SU-DHL-6 (cell line): ENCODE measurements at regions not wholly inside any gene's neighbourhood (a gene's known extent, or its start where the extent isn't known, plus 50 kb on each side); places are given as distances from the start of the nearest gene placed in this dataset.

Source experiments
- H2AFZ ChIP-seq: fragments of 200-600 bp; sonication (generic); 2 replicates; pipeline ENCODE4 v1.6.1; 2014; ENCODE audit warnings: low read depth, mild to moderate bottlenecking, moderate library complexity, mixed read lengths, antibody characterized with exemption, low read length; ENCODE audit not compliant: severe bottlenecking
- H3F3A ChIP-seq: fragments of 200-600 bp; shearing (Covaris generic); 2 replicates; pipeline ENCODE4 v1.6.0; 2016; ENCODE audit warnings: antibody characterized with exemption, mild to moderate bottlenecking; ENCODE audit not compliant: insufficient read depth
- H3K27ac ChIP-seq: fragments of 200-600 bp; sonication (generic); 2 replicates; pipeline ENCODE4 v1.5.1; 2016; ENCODE audit warnings: low read depth, mild to moderate bottlenecking, low read length, moderate library complexity, mixed read lengths
- H3K27me3 ChIP-seq: fragments of 200-600 bp; sonication (generic), shearing (Covaris generic); 2 replicates; pipeline ENCODE4 v1.6.0; 2014; ENCODE audit warnings: mild to moderate bottlenecking, low read length
- H3K36me3 ChIP-seq: fragments of 200-600 bp; sonication (generic); 2 replicates; pipeline ENCODE4 v1.6.1; 2014; ENCODE audit warnings: mild to moderate bottlenecking, low read length, mixed read lengths
- H3K4me2 ChIP-seq: fragments of 300-600, 200-600 bp; shearing (Covaris generic), sonication (generic); 2 replicates; pipeline ENCODE4 v1.6.0; 2014; ENCODE audit warnings: low read length, low read depth, mild to moderate bottlenecking; ENCODE audit not compliant: poor library complexity, severe bottlenecking
- H3K4me3 ChIP-seq: fragments of 200-600 bp; sonication (generic); 2 replicates; pipeline ENCODE4 v1.5.1; 2014; ENCODE audit warnings: antibody characterized with exemption, low read length, mild to moderate bottlenecking, mixed read lengths; ENCODE audit not compliant: insufficient read depth, poor library complexity, severe bottlenecking
- H3K79me2 ChIP-seq: fragments of 200-600 bp; sonication (generic); 2 replicates; pipeline ENCODE4 v1.6.1; 2014; ENCODE audit warnings: mild to moderate bottlenecking, low read length, moderate library complexity; ENCODE audit not compliant: insufficient read depth
- H3K9ac ChIP-seq: fragments of 200-600 bp; sonication (generic); 2 replicates; pipeline ENCODE4 v1.7.0; 2014; ENCODE audit warnings: mild to moderate bottlenecking, low read length
- H3K9me2 ChIP-seq: fragments of 200-600 bp; sonication (generic); replicated peaks from 2 replicates; pipeline ENCODE4 v1.6.1; 2014; ENCODE audit warnings: low read length; ENCODE audit not compliant: insufficient read depth
- H3K9me3 ChIP-seq: fragments of 200-600 bp; sonication (generic); 2 replicates; pipeline ENCODE4 v1.6.1; 2014; ENCODE audit warnings: low read length, mixed read lengths; ENCODE audit not compliant: insufficient read depth
- H4K20me1 ChIP-seq: fragments of 200-600 bp; sonication (generic); 2 replicates; pipeline ENCODE4 v1.6.1; 2014; ENCODE audit warnings: low read depth, mild to moderate bottlenecking, antibody characterized with exemption, low read length, moderate library complexity, mixed read lengths
- EZH2phosphoT487 ChIP-seq: fragments of 200-600 bp; sonication (generic), shearing (Covaris generic); conservative IDR thresholded peaks from 2 replicates; pipeline ENCODE4 v1.6.1; 2018; ENCODE audit warnings: mild to moderate bottlenecking, antibody characterized with exemption, low read length, moderate library complexity, mixed read lengths
- TF ChIP-seq, protein P1 (sequence below): fragments of 200-600 bp; sonication (generic); IDR thresholded peaks from one replicate; pipeline ENCODE4 v1.5.1; 2017; ENCODE audit warnings: antibody characterized with exemption, mild to moderate bottlenecking, low read length, moderate library complexity; ENCODE audit not compliant: insufficient read depth, poor library complexity, severe bottlenecking

DNA sequence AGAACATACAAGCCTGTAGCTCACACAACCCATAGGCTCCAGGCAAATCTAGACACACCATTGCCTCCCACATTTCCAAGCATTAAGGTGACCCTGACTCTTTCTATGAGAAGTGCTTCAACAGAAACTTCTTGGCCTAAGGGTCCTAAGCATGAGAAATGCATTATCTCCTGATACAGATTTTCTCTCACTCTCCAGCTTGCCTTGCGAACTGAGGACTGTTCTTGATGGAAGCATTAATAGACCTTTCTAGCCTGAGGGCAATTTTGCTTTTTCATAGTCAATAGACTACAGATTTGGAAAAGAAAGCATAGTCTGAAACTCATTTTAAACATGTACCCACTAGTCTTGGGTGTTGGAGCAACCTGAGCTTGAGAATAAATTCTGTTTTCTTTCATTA, 1801.3 kb upstream of the PCDH7 start:
- Histone ChIP-seq H3K27me3 (no peaks in the 10 kb centered on the region), H3K9me2 (no peaks in the 10 kb centered on the region)

DNA sequence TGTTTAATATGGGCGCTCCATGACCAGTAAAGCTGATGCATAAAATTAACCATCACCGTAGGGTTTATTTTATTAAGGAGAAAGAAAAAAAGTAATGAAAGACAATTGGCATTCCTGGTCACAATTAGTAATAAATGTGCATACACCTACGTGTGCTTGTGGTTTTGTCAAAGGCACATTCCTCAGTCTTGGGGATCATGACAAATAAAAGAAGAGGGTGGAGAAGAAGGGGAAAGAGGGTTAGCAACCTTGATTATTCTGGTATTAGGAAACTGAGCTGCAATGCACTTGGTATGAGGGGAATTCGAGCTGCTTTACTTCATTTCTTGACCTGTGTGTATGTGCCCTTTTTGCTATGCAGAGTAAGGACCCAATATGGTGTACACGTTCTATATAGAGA, 1798.3 kb upstream of the PCDH7 start:
- no peaks in the 10 kb centered on the region for H3K9me3 ChIP-seq
- H2AFZ ChIP-seq, result peak overlapping the region; percentile 64
- H3K9me2 ChIP-seq, result no peaks in the 10 kb centered on the region
- H3K4me3 ChIP-seq, result no peak overlapping the region
- H3K27ac ChIP-seq, result no peak overlapping the region
- H4K20me1 ChIP-seq, result no peaks in the 10 kb centered on the region
- TF ChIP-seq EZH2phosphoT487, result no peak
- TF ChIP-seq, protein P1, sequence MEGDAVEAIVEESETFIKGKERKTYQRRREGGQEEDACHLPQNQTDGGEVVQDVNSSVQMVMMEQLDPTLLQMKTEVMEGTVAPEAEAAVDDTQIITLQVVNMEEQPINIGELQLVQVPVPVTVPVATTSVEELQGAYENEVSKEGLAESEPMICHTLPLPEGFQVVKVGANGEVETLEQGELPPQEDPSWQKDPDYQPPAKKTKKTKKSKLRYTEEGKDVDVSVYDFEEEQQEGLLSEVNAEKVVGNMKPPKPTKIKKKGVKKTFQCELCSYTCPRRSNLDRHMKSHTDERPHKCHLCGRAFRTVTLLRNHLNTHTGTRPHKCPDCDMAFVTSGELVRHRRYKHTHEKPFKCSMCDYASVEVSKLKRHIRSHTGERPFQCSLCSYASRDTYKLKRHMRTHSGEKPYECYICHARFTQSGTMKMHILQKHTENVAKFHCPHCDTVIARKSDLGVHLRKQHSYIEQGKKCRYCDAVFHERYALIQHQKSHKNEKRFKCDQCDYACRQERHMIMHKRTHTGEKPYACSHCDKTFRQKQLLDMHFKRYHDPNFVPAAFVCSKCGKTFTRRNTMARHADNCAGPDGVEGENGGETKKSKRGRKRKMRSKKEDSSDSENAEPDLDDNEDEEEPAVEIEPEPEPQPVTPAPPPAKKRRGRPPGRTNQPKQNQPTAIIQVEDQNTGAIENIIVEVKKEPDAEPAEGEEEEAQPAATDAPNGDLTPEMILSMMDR, result no peak
- H3K36me3 ChIP-seq, result no peaks in the 10 kb centered on the region
- no peaks in the 10 kb centered on the region for H3F3A ChIP-seq
- H3K9ac ChIP-seq, result no peak overlapping the region
- H3K79me2 ChIP-seq, result no peaks in the 10 kb centered on the region
- no peaks in the 10 kb centered on the region for H3K27me3 ChIP-seq
- no peak overlapping the region for H3K4me2 ChIP-seq

More for the DNA sequence above, 1801.3 kb upstream of the PCDH7 start:
- Histone ChIP-seq H3K9ac (no peak overlapping the region), H3K36me3 (no peaks in the 10 kb centered on the region), H3K79me2 (no peaks in the 10 kb centered on the region), H3K4me2 (no peak overlapping the region), H3K27ac (no peak overlapping the region), H3K4me3 (no peak overlapping the region), H4K20me1 (no peaks in the 10 kb centered on the region), H3K9me3 (no peaks in the 10 kb centered on the region), H2AFZ (no peak overlapping the region), H3F3A (no peaks in the 10 kb centered on the region)
- no peak for TF ChIP-seq EZH2phosphoT487
- TF ChIP-seq, protein P1, result no peak

DNA sequence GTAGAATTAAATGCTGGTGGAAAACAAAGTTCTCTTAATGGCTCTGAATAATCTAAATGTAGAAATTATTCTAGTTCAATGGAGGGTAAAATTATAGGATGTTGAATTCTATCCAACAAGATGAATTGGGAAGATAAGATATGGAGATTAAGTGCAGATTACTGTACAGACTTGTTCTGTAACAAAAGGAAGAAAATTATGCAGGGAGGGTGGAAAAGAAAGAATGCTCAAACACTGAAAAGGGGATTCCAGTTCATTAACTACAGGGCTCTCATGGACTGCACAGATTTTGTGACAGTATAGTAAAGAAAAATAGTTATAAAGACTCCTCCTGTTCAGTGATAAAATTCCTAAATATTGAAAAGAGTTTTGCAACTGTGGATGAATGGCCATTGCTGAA, 1794.0 kb upstream of the PCDH7 start:
- Histone ChIP-seq H3K79me2 (no peaks in the 10 kb centered on the region), H3K27me3 (no peaks in the 10 kb centered on the region), H4K20me1 (no peaks in the 10 kb centered on the region), H3K9me2 (no peaks in the 10 kb centered on the region), H3K9ac (no peak overlapping the region), H3F3A (no peaks in the 10 kb centered on the region), H3K4me3 (no peak overlapping the region), H3K27ac (no peak overlapping the region), H3K9me3 (no peaks in the 10 kb centered on the region), H3K36me3 (no peaks in the 10 kb centered on the region), H2AFZ (no peak overlapping the region), H3K4me2 (no peak overlapping the region)
- TF ChIP-seq, protein P1, result no peak
- TF ChIP-seq EZH2phosphoT487, result no peak

DNA sequence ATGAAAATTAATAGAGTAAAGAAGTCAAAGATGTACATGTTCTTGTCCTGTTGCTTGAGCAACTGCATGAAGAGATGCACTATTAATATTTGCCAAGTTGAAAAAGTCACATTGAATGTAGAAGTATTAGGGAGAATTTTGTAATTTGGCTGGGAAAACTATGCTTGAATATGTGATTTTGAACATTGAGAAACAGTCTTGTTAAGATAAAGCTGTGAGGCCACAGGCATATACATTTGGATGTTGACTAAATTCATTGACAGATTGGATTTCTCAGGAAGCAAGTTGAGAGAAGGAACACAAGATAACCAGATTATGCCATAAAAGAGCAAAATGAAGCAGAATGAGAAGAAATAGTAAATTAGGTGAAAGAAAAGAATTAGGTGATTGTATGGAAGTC, 1777.5 kb upstream of the PCDH7 start:
- Histone ChIP-seq H3K9me3 (no peaks in the 10 kb centered on the region; the same call in 1 of the 2 replicates), H4K20me1 (no peaks in the 10 kb centered on the region), H3F3A (no peaks in the 10 kb centered on the region), H3K9me2 (no peaks in the 10 kb centered on the region), H3K27me3 (no peaks in the 10 kb centered on the region), H2AFZ (peak overlapping the region; percentile 56), H3K27ac (no peak overlapping the region), H3K9ac (no peak overlapping the region), H3K4me2 (no peak overlapping the region), H3K79me2 (no peaks in the 10 kb centered on the region), H3K36me3 (no peaks in the 10 kb centered on the region), H3K4me3 (no peak overlapping the region)
- TF ChIP-seq, protein P1, result no peak
- TF ChIP-seq EZH2phosphoT487, result no peak
